ENCODE measurements at regions not wholly inside any gene's neighbourhood (a gene's known extent, or its start where the extent isn't known, plus 50 kb on each side); places are given as distances from the start of the nearest gene placed in this dataset.
A peak's percentile ranks its signal among the peaks of the same experiment; 100 is the strongest.
"Not testable (repeated sequence)": the region's sequence is repeated elsewhere in the genome, so short reads cannot be mapped to it uniquely, and the experiment has no call there.

DNA sequence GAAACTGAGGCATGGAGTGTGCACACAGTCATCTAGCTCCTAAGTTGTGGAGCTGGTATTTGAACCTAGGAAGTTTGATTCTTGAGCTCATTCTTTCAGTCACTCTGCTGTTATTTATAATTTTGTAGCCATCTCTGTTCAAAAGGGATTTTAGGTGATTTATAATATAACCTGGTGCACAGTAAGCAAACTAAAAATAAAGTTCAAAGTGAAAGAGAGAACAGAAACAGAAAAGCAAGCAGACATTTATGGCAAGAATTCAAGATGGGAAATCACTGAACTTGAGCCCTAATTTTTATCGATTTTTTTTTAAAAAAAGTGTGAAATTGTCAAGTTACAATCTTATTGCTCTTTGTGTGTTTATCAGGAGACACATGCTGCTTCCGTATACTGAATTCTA lies 71.4 kb upstream of the SLC7A14 start:
- Histone ChIP-seq H3K9me3 (no peaks in the 10 kb centered on the region), H3K36me3 (no peaks in the 10 kb centered on the region), H3K27ac (no peak overlapping the region), H3K4me1 (no peaks in the 10 kb centered on the region), H3K27me3 (no peaks in the 10 kb centered on the region), H3K4me3 (no peak overlapping the region)
- TF ChIP-seq EP300 (IDR thresholded peaks at IDR 0.05), result no peak
- no peak for TF ChIP-seq POLR2AphosphoS5 (IDR thresholded peaks at IDR 0.05)
- TF ChIP-seq POLR2A (IDR thresholded peaks at IDR 0.05), result no peak
- no peak for TF ChIP-seq CTCF (IDR thresholded peaks at IDR 0.05)
- no peak for ATAC-seq (ENCODE audit: low FRiP score in 2 of 2)
- WGBS, 2 donors, result 74 to 90% methylated on average over 2 of the region's 2 CpGs
- DNase-seq, result no peak

DNA sequence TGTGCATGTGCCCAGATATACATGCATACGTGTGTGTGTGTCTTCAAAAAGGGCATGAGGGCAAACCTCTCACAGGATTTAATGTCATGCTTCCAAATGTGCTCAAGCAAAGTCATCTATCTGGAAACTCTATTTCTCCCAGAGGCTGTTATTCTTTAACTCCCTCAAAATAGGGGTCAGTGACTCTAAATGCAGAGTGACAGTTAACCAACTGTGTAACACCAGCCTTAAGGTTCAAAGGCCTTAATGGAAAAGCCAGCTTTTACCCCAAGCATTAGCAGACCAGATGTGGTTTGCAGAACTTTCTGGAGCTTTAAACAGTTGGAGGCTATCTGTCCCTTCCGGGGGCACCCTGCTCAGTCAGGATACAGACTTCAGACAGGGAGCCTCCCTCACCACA lies 70.4 kb upstream of the SLC7A14 start:
- no peak for DNase-seq
- no peaks in the 10 kb centered on the region for H3K4me1 ChIP-seq
- no peak overlapping the region for H3K27ac ChIP-seq
- H3K4me3 ChIP-seq, result no peak overlapping the region
- ATAC-seq (ENCODE audit: low FRiP score in 2 of 2), result no peak
- no peaks in the 10 kb centered on the region for H3K36me3 ChIP-seq
- TF ChIP-seq POLR2A (IDR thresholded peaks at IDR 0.05) (no peak), CTCF (IDR thresholded peaks at IDR 0.05) (no peak), EP300 (IDR thresholded peaks at IDR 0.05) (no peak)
- 70 to 83% methylated on average over 2 of the region's 2 CpGs for WGBS, 2 donors
- H3K9me3 ChIP-seq, result no peaks in the 10 kb centered on the region
- no peaks in the 10 kb centered on the region for H3K27me3 ChIP-seq

DNA sequence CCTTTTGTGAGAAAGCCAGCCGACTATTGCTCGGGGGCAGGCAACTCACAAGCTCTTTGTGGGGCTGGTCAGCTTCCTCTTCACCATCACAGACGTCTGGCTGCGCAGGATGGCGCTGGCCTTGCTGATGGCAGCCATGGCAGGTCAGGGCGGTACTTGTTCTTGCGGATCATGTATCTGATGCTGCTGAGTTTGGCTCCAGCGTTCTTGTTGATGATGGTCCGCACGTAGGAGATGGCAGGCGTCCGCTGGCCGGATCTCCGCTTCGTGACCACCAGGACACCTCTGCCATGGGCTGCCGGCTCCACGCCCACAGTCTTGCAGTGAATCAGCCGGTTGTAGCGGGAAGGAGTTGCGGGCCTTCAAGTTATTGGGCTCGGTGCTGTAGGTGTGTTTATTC lies 67.9 kb upstream of the SLC7A14 start:
- DNase-seq (peak in 1 of 2 donors; percentile 58), ATAC-seq (ENCODE audit: low FRiP score in 2 of 2) (no peak)
- Histone ChIP-seq H3K36me3 (no peaks in the 10 kb centered on the region), H3K27ac (no peak overlapping the region), H3K4me3 (no peak overlapping the region), H3K9me3 (no peaks in the 10 kb centered on the region), H3K27me3 (no peaks in the 10 kb centered on the region), H3K4me1 (no peaks in the 10 kb centered on the region)
- WGBS, 2 donors, result 84 to 91% methylated on average over 18 to 21 of the region's 21 CpGs
- TF ChIP-seq CTCF (IDR thresholded peaks at IDR 0.05), result no peak
- no peak for TF ChIP-seq POLR2AphosphoS5 (IDR thresholded peaks at IDR 0.05)
- no peak for TF ChIP-seq EP300 (IDR thresholded peaks at IDR 0.05)
- TF ChIP-seq POLR2A (IDR thresholded peaks at IDR 0.05), result no peak

DNA sequence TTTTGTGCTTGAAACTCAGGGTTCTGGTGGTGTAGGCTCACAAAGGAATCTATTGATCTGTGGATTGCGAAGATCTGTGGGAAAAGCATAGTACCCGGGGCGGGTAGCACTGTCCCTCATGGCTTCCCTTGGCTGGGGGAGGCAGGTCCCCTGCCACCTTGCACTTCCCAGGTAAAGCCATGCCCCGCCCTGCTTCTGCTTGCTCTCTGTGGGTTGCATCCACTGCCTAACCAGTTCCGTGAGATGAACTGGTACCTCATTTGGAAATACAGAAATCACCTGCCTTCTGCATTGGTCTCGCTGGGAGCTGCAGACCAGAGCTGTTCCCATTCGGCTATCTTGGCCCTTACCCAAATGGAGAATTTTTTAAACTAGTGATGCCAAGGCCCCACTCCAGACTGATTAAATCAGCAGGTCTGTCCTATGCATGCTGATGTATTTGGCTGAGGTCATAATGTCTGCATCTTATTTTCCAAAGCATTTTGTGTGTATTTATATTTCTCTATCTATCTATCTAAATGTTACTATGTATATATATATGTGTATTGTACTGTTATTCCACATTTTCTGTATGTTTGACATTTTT lies 65.5 kb upstream of the SLC7A14 start:
- 81 to 85% methylated on average over 5 to 7 of the region's 7 CpGs for WGBS, 2 donors
- ATAC-seq (ENCODE audit: low FRiP score in 2 of 2), result no peak
- H3K27me3 ChIP-seq, result no peaks in the 10 kb centered on the region

DNA sequence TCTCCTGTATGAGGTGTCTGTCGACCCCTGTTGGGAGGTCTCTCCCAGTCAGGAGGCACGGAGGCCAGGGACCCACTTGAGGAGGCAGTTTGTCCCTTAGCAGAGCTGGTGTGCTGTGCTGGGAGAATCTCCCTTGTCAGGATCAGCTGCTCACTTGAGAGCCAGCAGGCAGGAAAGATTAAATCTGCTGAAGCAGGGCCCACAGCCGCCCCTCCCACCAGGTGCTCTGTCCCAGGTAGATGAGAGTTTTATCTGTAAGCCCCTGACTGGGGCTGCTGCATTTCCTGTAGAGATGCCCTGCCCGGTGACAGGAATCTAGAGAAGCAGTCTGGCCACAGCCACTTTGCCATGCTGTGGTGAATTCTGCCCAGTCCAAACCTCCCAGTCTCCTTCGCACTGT lies 64.7 kb upstream of the SLC7A14 start:
- not testable (repeated sequence) for H3K4me3 ChIP-seq; H3K27ac ChIP-seq; H3K27me3 ChIP-seq; H3K4me1 ChIP-seq; H3K9me3 ChIP-seq; ATAC-seq (ENCODE audit: low FRiP score in 2 of 2); DNase-seq; H3K36me3 ChIP-seq
- WGBS, 2 donors, result 70 to 75% methylated on average over 3 to 5 of the region's 5 CpGs

More for the DNA sequence above, 65.5 kb upstream of the SLC7A14 start:
- peak in 1 of 2 donors; percentile 1 for DNase-seq
- no peaks in the 10 kb centered on the region for H3K9me3 ChIP-seq
- H3K4me3 ChIP-seq, result no peak overlapping the region
- no peaks in the 10 kb centered on the region for H3K4me1 ChIP-seq
- no peak overlapping the region for H3K27ac ChIP-seq
- H3K36me3 ChIP-seq, result no peaks in the 10 kb centered on the region
- TF ChIP-seq EP300 (IDR thresholded peaks at IDR 0.05) (no peak), POLR2A (IDR thresholded peaks at IDR 0.05) (no peak), POLR2AphosphoS5 (IDR thresholded peaks at IDR 0.05) (no peak), CTCF (IDR thresholded peaks at IDR 0.05) (no peak)

Measured in upper lobe of left lung (tissue), 6 donors.